H1 (cell line): ENCODE measurements at regions not wholly inside any gene's neighbourhood (a gene's known extent, or its start where the extent isn't known, plus 50 kb on each side); places are given as distances from the start of the nearest gene placed in this dataset.

Experiments used
- CTCF ChIA-PET: fragments of 300-600 bp; sonication (Branson Sonifier 250); formaldehyde crosslinking; loops from one replicate; lab custom pipeline; 2021; ENCODE audit not compliant: partially characterized antibody; lab: Charles Lee
- POLR2A ChIA-PET: fragments of 300-600 bp; sonication (Branson Sonifier 250); formaldehyde crosslinking; loops from one replicate; lab custom pipeline; 2021; ENCODE audit warnings: inconsistent platforms; ENCODE audit not compliant: partially characterized antibody; lab: Charles Lee
- DNase-seq, 2 experiments: peaks; one replicate each; pipeline versions ENCODE4 v3.0.0 to v3.0.0-alpha.2; 2010 to 2022; ENCODE audit warnings: low spot score in 2 of 2, low read depth in 1 of 2, mixed read lengths in 1 of 2
- FAIRE-seq: peaks from 2 replicates; lab custom pipeline; 2011; peaks lifted over from hg19 to GRCh38; lab: Jason Lieb, UNC
- H2AFZ ChIP-seq: 2 replicates; pipeline ENCODE4 v1.8.1; 2012; ENCODE audit warnings: low read length, inconsistent platforms
- H2AK5ac ChIP-seq: 2 replicates; pipeline ENCODE4 v1.6.1; 2013; ENCODE audit warnings: low read depth, low read length
- H2BK120ac ChIP-seq: replicated peaks from 2 replicates; pipeline ENCODE3; 2013; ENCODE audit warnings: low read depth, low read length, inconsistent platforms
- H2BK12ac ChIP-seq: 2 replicates; pipeline ENCODE4 v1.6.1; 2013; ENCODE audit warnings: low read depth, low read length
- H2BK15ac ChIP-seq: 2 replicates; pipeline ENCODE4 v1.6.1; 2013; ENCODE audit warnings: low read length
- H2BK20ac ChIP-seq: 2 replicates; pipeline ENCODE4 v1.6.1; 2013; ENCODE audit warnings: low read length
- H2BK5ac ChIP-seq: 2 replicates; pipeline ENCODE4 v1.6.1; 2013; ENCODE audit warnings: low read depth, low read length
- H3K14ac ChIP-seq: 2 replicates; pipeline ENCODE4 v1.6.1; 2013; ENCODE audit warnings: inconsistent platforms; ENCODE audit not compliant: insufficient read length
- H3K18ac ChIP-seq: 2 replicates; pipeline ENCODE4 v1.6.1; 2013; ENCODE audit warnings: low read length; ENCODE audit errors: extremely low read depth
- H3K23ac ChIP-seq: 2 replicates; pipeline ENCODE4 v1.6.1; 2013; ENCODE audit warnings: inconsistent platforms; ENCODE audit not compliant: insufficient read length
- H3K23me2 ChIP-seq: 2 replicates; pipeline ENCODE4 v1.6.1; 2013; ENCODE audit warnings: low read depth, low read length
- H3K27ac ChIP-seq: 2 replicates; pipeline ENCODE4 v1.6.1; 2011; ENCODE audit warnings: low read depth, low read length, inconsistent platforms
- H3K27me3 ChIP-seq, 4 experiments: replicated peaks in 1 of 4; 1 replicate in 1 of 4; 2 replicates in 3 of 4; pipeline versions ENCODE4 v1.6.1 to v1.8.1; 2011 to 2013; ENCODE audit warnings: low read length in 3 of 4, mild to moderate bottlenecking in 3 of 4, inconsistent platforms in 2 of 4, mixed read lengths in 2 of 4, moderate library complexity in 1 of 4; ENCODE audit not compliant: control insufficient read depth in 3 of 4, insufficient read depth in 3 of 4; ENCODE audit errors: extremely low read depth in 1 of 4
- H3K36me3 ChIP-seq, 4 experiments: 2 replicates each; pipeline versions ENCODE4 v1.6.1 to v1.8.1; 2011 to 2013; ENCODE audit warnings: mild to moderate bottlenecking in 4 of 4, low read length in 3 of 4, moderate library complexity in 2 of 4, control low read depth in 1 of 4, inconsistent platforms in 1 of 4; ENCODE audit not compliant: insufficient read depth in 4 of 4, control insufficient read depth in 2 of 4
- H3K4ac ChIP-seq: replicated peaks from 2 replicates; pipeline ENCODE3; 2013; ENCODE audit warnings: low read length, low read depth, mixed read lengths, inconsistent platforms; ENCODE audit not compliant: insufficient read length
- H3K4me1 ChIP-seq, 4 experiments: replicated peaks in 1 of 4; 1 replicate in 1 of 4; 2 replicates in 3 of 4; pipeline versions ENCODE4 v1.6.1 to v1.8.1; 2011 to 2013; ENCODE audit warnings: low read length in 3 of 4, inconsistent platforms in 2 of 4, mixed read lengths in 1 of 4; ENCODE audit not compliant: insufficient read depth in 4 of 4, control insufficient read depth in 3 of 4
- H3K4me2 ChIP-seq, 2 experiments: 2 replicates each; pipeline versions ENCODE4 v1.6.1 to v1.8.1; 2011 to 2013; ENCODE audit warnings: low read depth in 2 of 2, low read length in 2 of 2, control low read depth in 1 of 2, inconsistent platforms in 1 of 2, mild to moderate bottlenecking in 1 of 2; ENCODE audit not compliant: insufficient read depth in 1 of 2
- H3K4me3 ChIP-seq, 4 experiments: fragments of 200-600, 300-600 bp in 1 of 4; sonication (generic), shearing (Covaris generic), sonication (Bioruptor Twin) in 1 of 4; 2 replicates each; pipeline versions ENCODE4 v1.5.1 to v1.8.1; 2011 to 2016; ENCODE audit warnings: low read length in 4 of 4, low read depth in 3 of 4, control low read depth in 2 of 4, inconsistent platforms in 2 of 4, mild to moderate bottlenecking in 2 of 4, mixed read lengths in 1 of 4, moderate library complexity in 1 of 4; ENCODE audit not compliant: insufficient read depth in 2 of 4; ENCODE audit errors: extremely low read depth in 1 of 4
- H3K56ac ChIP-seq: replicated peaks from 2 replicates; pipeline ENCODE3; 2013; ENCODE audit warnings: low read depth, mild to moderate bottlenecking, mixed read lengths, low read length, inconsistent platforms; ENCODE audit not compliant: insufficient read length
- H3K79me1 ChIP-seq: 2 replicates; pipeline ENCODE4 v1.6.1; 2013; ENCODE audit warnings: low read depth, low read length, control low read depth
- H3K79me2 ChIP-seq, 2 experiments: 2 replicates each; pipeline versions ENCODE4 v1.6.1 to v1.8.1; 2012 to 2013; ENCODE audit warnings: low read length in 2 of 2, mild to moderate bottlenecking in 2 of 2, inconsistent platforms in 1 of 2; ENCODE audit not compliant: insufficient read depth in 2 of 2, control insufficient read depth in 1 of 2
- H3K9ac ChIP-seq, 4 experiments: replicated peaks in 1 of 4; 1 replicate in 1 of 4; 2 replicates in 3 of 4; pipeline versions ENCODE4 v1.6.1 to v1.8.1; 2011 to 2013; ENCODE audit warnings: low read depth in 3 of 4, low read length in 3 of 4, control low read depth in 2 of 4, mild to moderate bottlenecking in 2 of 4, moderate library complexity in 2 of 4, inconsistent platforms in 1 of 4; ENCODE audit errors: extremely low read depth in 1 of 4
- H3K9me3 ChIP-seq, 2 experiments: 2 replicates each; pipeline versions ENCODE4 v1.6.1 to v1.8.1; 2012 to 2013; ENCODE audit warnings: mild to moderate bottlenecking in 2 of 2, moderate library complexity in 2 of 2, control low read depth in 1 of 2, inconsistent platforms in 1 of 2, low read depth in 1 of 2, low read length in 1 of 2, mixed read lengths in 1 of 2; ENCODE audit not compliant: insufficient read depth in 2 of 2
- H4K20me1 ChIP-seq, 2 experiments: replicated peaks in 1 of 2; 2 replicates each; pipeline versions ENCODE3 to v1.8.1; 2011 to 2013; ENCODE audit warnings: inconsistent platforms in 2 of 2, low read length in 2 of 2, mild to moderate bottlenecking in 1 of 2; ENCODE audit not compliant: insufficient read depth in 2 of 2, control insufficient read depth in 1 of 2
- H4K5ac ChIP-seq: 2 replicates; pipeline ENCODE4 v1.6.1; 2013; ENCODE audit warnings: low read length, low read depth, mixed read lengths, inconsistent platforms; ENCODE audit not compliant: insufficient read length
- H4K8ac ChIP-seq: 2 replicates; pipeline ENCODE4 v1.8.0; 2013; ENCODE audit warnings: mild to moderate bottlenecking, moderate library complexity, low read length, inconsistent platforms; ENCODE audit not compliant: insufficient read depth; ENCODE audit errors: extremely low read depth
- H4K91ac ChIP-seq: replicated peaks from 2 replicates; pipeline ENCODE3; 2013; ENCODE audit warnings: low read length, mixed read lengths, inconsistent platforms; ENCODE audit not compliant: insufficient read length
- CTBP2 ChIP-seq: IDR thresholded peaks from 2 replicates; pipeline ENCODE4 v1.7.0; 2011; ENCODE audit warnings: borderline replicate concordance, mild to moderate bottlenecking, moderate library complexity, mixed read lengths, low read length; ENCODE audit not compliant: insufficient read depth, insufficient read length
- CTCF ChIP-seq, 3 experiments: IDR thresholded peaks; 1 replicate in 2 of 3; 2 replicates in 1 of 3; pipeline versions ENCODE4 v1.5.1 to v1.6.1; 2011; ENCODE audit warnings: low read length in 3 of 3, mild to moderate bottlenecking in 3 of 3, inconsistent platforms in 2 of 3, low read depth in 1 of 3, moderate library complexity in 1 of 3; ENCODE audit not compliant: insufficient read depth in 1 of 3; ENCODE audit errors: control extremely low read depth in 1 of 3
- EGR1 ChIP-seq: IDR thresholded peaks from 2 replicates; pipeline ENCODE4 v1.6.1; 2011; ENCODE audit warnings: low read depth, low read length, borderline replicate concordance
- FOSL1 ChIP-seq: IDR thresholded peaks from 2 replicates; pipeline ENCODE4 v1.6.1; 2011; ENCODE audit warnings: mild to moderate bottlenecking, low read depth, low read length, moderate library complexity; ENCODE audit not compliant: insufficient read depth
- GABPA ChIP-seq: IDR thresholded peaks from 2 replicates; pipeline ENCODE4 v1.6.1; 2011; ENCODE audit warnings: mild to moderate bottlenecking, low read length, moderate library complexity, borderline replicate concordance; ENCODE audit not compliant: insufficient read depth
- JUND ChIP-seq: IDR thresholded peaks from 2 replicates; pipeline ENCODE4 v1.6.1; 2011; ENCODE audit warnings: mild to moderate bottlenecking, improper control_type of control experiment, low read length
- PHF8 ChIP-seq: fragments of 200-600 bp; sonication (generic); conservative IDR thresholded peaks from 2 replicates; pipeline ENCODE4 v1.7.1; 2012; ENCODE audit warnings: low read depth, mild to moderate bottlenecking, inconsistent platforms, low read length, moderate library complexity
- RFX5 ChIP-seq: IDR thresholded peaks from 2 replicates; pipeline ENCODE4 v1.6.1; 2011; ENCODE audit warnings: low read depth, low read length, improper control_type of control experiment, borderline replicate concordance
- RNF2 ChIP-seq: fragments of 200-900, 300-1000 bp; sonication (generic); IDR thresholded peaks from 2 replicates; pipeline ENCODE4 v1.7.1; 2016; ENCODE audit warnings: borderline replicate concordance, low read depth, mild to moderate bottlenecking, antibody characterized with exemption, low read length; ENCODE audit not compliant: poor library complexity, severe bottlenecking; ENCODE audit errors: missing control alignments
- SP1 ChIP-seq: IDR thresholded peaks from 2 replicates; pipeline ENCODE4 v1.6.1; 2011; ENCODE audit warnings: low read depth, low read length
- WGBS, 2 experiments: shearing (Covaris generic) in 1 of 2; methylation state at CpG; one replicate each; pipeline versions ENCODE4 v1.1.6 to v1.1.7; 2013 to 2015; ENCODE audit warnings: low lambda C conversion rate in 2 of 2, mixed read lengths in 2 of 2, inconsistent platforms in 1 of 2, low coverage in 1 of 2, missing lambda C conversion rate in 1 of 2; ENCODE audit not compliant: insufficient replicate concordance in 2 of 2, insufficient coverage in 1 of 2, insufficient read length in 1 of 2; ENCODE audit errors: extremely low coverage in 1 of 2, missing lambda C conversion rate in 1 of 2; 5-methylcytosine and 5-hydroxymethylcytosine counted together

- Histone ChIP-seq H2BK120ac (no peak overlapping the region), H4K8ac (no peak overlapping the region), H3K56ac (no peak overlapping the region), H3K23me2 (no peaks in the 10 kb centered on the region), H3K9ac (no peak overlapping the region), H3K4ac (no peak overlapping the region), H2AFZ (no peak overlapping the region), H3K9me3 (no peaks in the 10 kb centered on the region), H3K79me1 (no peaks in the 10 kb centered on the region), H4K91ac (no peak overlapping the region), H2BK5ac (no peak overlapping the region), H2BK20ac (no peak overlapping the region), H3K4me3 (no peak overlapping the region), H2BK12ac (no peak overlapping the region), H3K27ac (no peak overlapping the region), H2BK15ac (no peak overlapping the region), H3K14ac (no peak overlapping the region), H4K5ac (no peak overlapping the region), H3K4me2 (no peak overlapping the region), H2AK5ac (no peak overlapping the region), H3K36me3 (no peaks in the 10 kb centered on the region), H3K23ac (no peak overlapping the region), H3K18ac (no peak overlapping the region), H3K4me1 (no peaks in the 10 kb centered on the region), H4K20me1 (no peaks in the 10 kb centered on the region), H3K79me2 (no peaks in the 10 kb centered on the region), H3K27me3 (no peaks in the 10 kb centered on the region)
- FAIRE-seq = no peak
- POLR2A ChIA-PET = no interaction called here
- DNase-seq = no peak
- WGBS, 2 experiments = 96% methylated on average over 5 of the region's 5 CpGs; no CpG with 5 or more reads in 1 of the 2 experiments
- CTCF ChIA-PET = interaction anchor here (1.2 to 1.6 kb wide), 3 partner anchors 9 to 133 kb away, joined by 3 to 7 read pairs (median 3); no protein-coding TSS in a partner anchor
- no peak for TF ChIP-seq CTBP2
- TF ChIP-seq PHF8 = no peak
- no peak for TF ChIP-seq SP1
- no peak for TF ChIP-seq GABPA
- no peak for TF ChIP-seq JUND
- TF ChIP-seq RNF2 = no peak
- TF ChIP-seq EGR1 = no peak
- TF ChIP-seq RFX5 = no peak
- no peak for TF ChIP-seq CTCF (IDR thresholded peaks at IDR 0.05; ENCODE audit: control extremely low read depth in 1 of 3, insufficient read depth in 1 of 3, low read depth in 1 of 3, low read length in 3 of 3)
- TF ChIP-seq FOSL1 = no peak
These were observed 528.7 kb downstream of the ETS1 start for GRCh38 chr11:128058580-128059208.
